GM23338 (cell line): ENCODE measurements at regions not wholly inside any gene's neighbourhood (a gene's known extent, or its start where the extent isn't known, plus 50 kb on each side); places are given as distances from the start of the nearest gene placed in this dataset.

ENCODE experiments used
- ATAC-seq: fragments of 200-7000 bp; cut with Tn5 transposase; 3 replicates; pipeline ENCODE4 v1.9.1; 2020
- DNase-seq: peaks from one replicate; pipeline ENCODE4 v3.0.0-alpha.2; 2015; ENCODE audit warnings: low spot score
- H2AFZ ChIP-seq: fragments of 200-600 bp; sonication (generic); 2 replicates; pipeline ENCODE4 v1.8.0; 2016; ENCODE audit warnings: antibody characterized with exemption, mild to moderate bottlenecking, moderate library complexity
- H3F3A ChIP-seq: fragments of 200-600 bp; sonication (generic); replicated peaks from 2 replicates; pipeline ENCODE4 v1.8.0; 2017; ENCODE audit warnings: antibody characterized with exemption, mixed run types, low read depth
- H3K27ac ChIP-seq: fragments of 200-600 bp; sonication (generic); 2 replicates; pipeline ENCODE4 v1.6.1; 2016; ENCODE audit warnings: low read depth
- H3K27me3 ChIP-seq: fragments of 200-600 bp; sonication (generic); 2 replicates; pipeline ENCODE4 v1.8.0; 2016; ENCODE audit warnings: mild to moderate bottlenecking, mixed run types, moderate library complexity; ENCODE audit not compliant: insufficient read depth
- H3K36me3 ChIP-seq: fragments of 200-600 bp; sonication (generic); 2 replicates; pipeline ENCODE4 v1.8.0; 2016; ENCODE audit warnings: mild to moderate bottlenecking; ENCODE audit not compliant: insufficient read depth
- H3K4me1 ChIP-seq: fragments of 200-600 bp; sonication (generic); 2 replicates; pipeline ENCODE4 v1.8.0; 2016; ENCODE audit warnings: mild to moderate bottlenecking, moderate library complexity; ENCODE audit not compliant: insufficient read depth
- H3K4me2 ChIP-seq: fragments of 200-600 bp; sonication (generic); 2 replicates; pipeline ENCODE4 v1.7.1; 2017; ENCODE audit warnings: mixed run types
- H3K4me3 ChIP-seq: fragments of 200-600 bp; sonication (generic); 2 replicates; pipeline ENCODE4 v1.6.1; 2016; ENCODE audit warnings: mixed run types
- H3K79me2 ChIP-seq: fragments of 200-600 bp; sonication (generic); replicated peaks from 2 replicates; pipeline ENCODE4 v1.8.0; 2017; ENCODE audit warnings: mild to moderate bottlenecking; ENCODE audit not compliant: insufficient read depth
- H3K9me2 ChIP-seq: fragments of 200-600 bp; sonication (generic); 2 replicates; pipeline ENCODE4 v1.8.0; 2017; ENCODE audit not compliant: insufficient read depth
- H4K20me1 ChIP-seq: fragments of 200-600 bp; sonication (generic); replicated peaks from 2 replicates; pipeline ENCODE4 v1.8.0; 2017; ENCODE audit warnings: mild to moderate bottlenecking; ENCODE audit not compliant: insufficient read depth
- H3K27ac Mint-ChIP-seq: 2 replicates; pipeline ENCODE4 v1.8.0; 2020; ENCODE audit warnings: inconsistent platforms, mild to moderate bottlenecking, moderate library complexity, mixed read lengths
- H3K27me3 Mint-ChIP-seq: 3 replicates; pipeline ENCODE4 v1.8.0; 2022; ENCODE audit warnings: low read depth, mild to moderate bottlenecking, moderate library complexity, mixed read lengths, inconsistent platforms; ENCODE audit not compliant: insufficient read depth, poor library complexity
- H3K36me3 Mint-ChIP-seq: 3 replicates; pipeline ENCODE4 v1.8.0; 2021; ENCODE audit warnings: low read depth, mild to moderate bottlenecking, inconsistent platforms, moderate library complexity, mixed read lengths
- H3K4me1 Mint-ChIP-seq: 3 replicates; pipeline ENCODE4 v1.8.0; 2020; ENCODE audit warnings: mild to moderate bottlenecking, inconsistent platforms, mixed read lengths
- H3K4me3 Mint-ChIP-seq: 3 replicates; pipeline ENCODE4 v1.8.0; 2021; ENCODE audit warnings: moderate library complexity, mild to moderate bottlenecking, inconsistent platforms, mixed read lengths
- H3K9me3 Mint-ChIP-seq: 3 replicates; pipeline ENCODE4 v1.8.0; 2020; ENCODE audit warnings: moderate library complexity, mild to moderate bottlenecking, inconsistent platforms, mixed read lengths
- CREB1 ChIP-seq: fragments of 250-450 bp; sonication (Bioruptor Pico); IDR thresholded peaks from 2 replicates; pipeline ENCODE4 v1.5.0; 2020; ENCODE audit warnings: low read depth, mild to moderate bottlenecking, moderate library complexity
- EZH2 ChIP-seq: fragments of 200-600 bp; sonication (generic); IDR thresholded peaks from one replicate; pipeline ENCODE4 v1.8.0; 2017; ENCODE audit warnings: antibody characterized with exemption, mild to moderate bottlenecking, low read depth; ENCODE audit not compliant: unreplicated experiment
- JUNB ChIP-seq: IDR thresholded peaks from one replicate; pipeline ENCODE4 v1.6.1; 2016; ENCODE audit warnings: antibody characterized with exemption; ENCODE audit not compliant: unreplicated experiment
- POLR2AphosphoS5 ChIP-seq: IDR thresholded peaks from 2 replicates; pipeline ENCODE4 v1.6.1; 2016; ENCODE audit warnings: antibody characterized with exemption, low read depth
- STAT1 ChIP-seq: IDR thresholded peaks from one replicate; pipeline ENCODE4 v1.6.1; 2016; ENCODE audit warnings: antibody characterized with exemption; ENCODE audit not compliant: unreplicated experiment
- ZNF331 ChIP-seq: fragments of 250-450 bp; sonication (Bioruptor Pico); IDR thresholded peaks from 2 replicates; pipeline ENCODE4 v1.5.0; 2020; ENCODE audit warnings: low read depth, mild to moderate bottlenecking, moderate library complexity
- ZNF462 ChIP-seq: fragments of 250-450 bp; sonication (Bioruptor Pico); IDR thresholded peaks from 2 replicates; pipeline ENCODE4 v1.5.0; 2020; ENCODE audit warnings: mild to moderate bottlenecking, moderate library complexity
- TF ChIP-seq, protein P1 (sequence below), 2 experiments: fragments of 200-600 bp in 1 of 2; sonication (generic) in 1 of 2; conservative IDR thresholded peaks; 2 replicates each; pipeline versions ENCODE4 v1.5.1 to v1.6.1; 2016 to 2017; ENCODE audit warnings: antibody characterized with exemption in 2 of 2, low read depth in 2 of 2, mild to moderate bottlenecking in 2 of 2, moderate library complexity in 1 of 2
- TF ChIP-seq, protein P2 (sequence below): IDR thresholded peaks from one replicate; pipeline ENCODE4 v1.6.1; 2018; ENCODE audit warnings: antibody characterized with exemption; ENCODE audit not compliant: unreplicated experiment

DNA sequence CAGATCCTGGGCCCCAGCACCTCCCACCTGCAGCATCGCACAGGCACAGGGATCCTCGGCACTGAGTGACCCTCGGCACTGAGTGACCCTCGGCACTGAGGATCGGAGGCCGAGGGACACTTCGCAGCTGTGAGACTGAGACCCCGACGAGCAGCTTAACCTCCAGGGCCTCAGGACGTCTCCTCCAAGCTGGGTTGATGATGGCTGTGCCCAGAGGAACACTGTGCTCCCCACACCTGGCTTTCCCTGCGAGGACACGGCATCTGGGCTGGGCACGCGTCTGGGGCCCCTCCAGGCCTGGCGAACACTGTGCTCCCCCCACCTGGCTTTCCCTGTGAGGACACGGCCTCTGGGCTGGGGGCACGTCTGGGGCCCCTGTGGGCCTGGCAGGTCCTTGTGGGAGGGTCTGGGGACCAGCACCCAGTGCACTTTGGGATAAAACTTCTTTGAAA is 158.3 kb upstream of the PPP2R2D start (continued):
- TF ChIP-seq, protein P1, sequence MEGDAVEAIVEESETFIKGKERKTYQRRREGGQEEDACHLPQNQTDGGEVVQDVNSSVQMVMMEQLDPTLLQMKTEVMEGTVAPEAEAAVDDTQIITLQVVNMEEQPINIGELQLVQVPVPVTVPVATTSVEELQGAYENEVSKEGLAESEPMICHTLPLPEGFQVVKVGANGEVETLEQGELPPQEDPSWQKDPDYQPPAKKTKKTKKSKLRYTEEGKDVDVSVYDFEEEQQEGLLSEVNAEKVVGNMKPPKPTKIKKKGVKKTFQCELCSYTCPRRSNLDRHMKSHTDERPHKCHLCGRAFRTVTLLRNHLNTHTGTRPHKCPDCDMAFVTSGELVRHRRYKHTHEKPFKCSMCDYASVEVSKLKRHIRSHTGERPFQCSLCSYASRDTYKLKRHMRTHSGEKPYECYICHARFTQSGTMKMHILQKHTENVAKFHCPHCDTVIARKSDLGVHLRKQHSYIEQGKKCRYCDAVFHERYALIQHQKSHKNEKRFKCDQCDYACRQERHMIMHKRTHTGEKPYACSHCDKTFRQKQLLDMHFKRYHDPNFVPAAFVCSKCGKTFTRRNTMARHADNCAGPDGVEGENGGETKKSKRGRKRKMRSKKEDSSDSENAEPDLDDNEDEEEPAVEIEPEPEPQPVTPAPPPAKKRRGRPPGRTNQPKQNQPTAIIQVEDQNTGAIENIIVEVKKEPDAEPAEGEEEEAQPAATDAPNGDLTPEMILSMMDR (conservative IDR thresholded peaks at IDR 0.05; ENCODE audit: low read depth in 2 of 2) = no peak
- TF ChIP-seq, protein P2, sequence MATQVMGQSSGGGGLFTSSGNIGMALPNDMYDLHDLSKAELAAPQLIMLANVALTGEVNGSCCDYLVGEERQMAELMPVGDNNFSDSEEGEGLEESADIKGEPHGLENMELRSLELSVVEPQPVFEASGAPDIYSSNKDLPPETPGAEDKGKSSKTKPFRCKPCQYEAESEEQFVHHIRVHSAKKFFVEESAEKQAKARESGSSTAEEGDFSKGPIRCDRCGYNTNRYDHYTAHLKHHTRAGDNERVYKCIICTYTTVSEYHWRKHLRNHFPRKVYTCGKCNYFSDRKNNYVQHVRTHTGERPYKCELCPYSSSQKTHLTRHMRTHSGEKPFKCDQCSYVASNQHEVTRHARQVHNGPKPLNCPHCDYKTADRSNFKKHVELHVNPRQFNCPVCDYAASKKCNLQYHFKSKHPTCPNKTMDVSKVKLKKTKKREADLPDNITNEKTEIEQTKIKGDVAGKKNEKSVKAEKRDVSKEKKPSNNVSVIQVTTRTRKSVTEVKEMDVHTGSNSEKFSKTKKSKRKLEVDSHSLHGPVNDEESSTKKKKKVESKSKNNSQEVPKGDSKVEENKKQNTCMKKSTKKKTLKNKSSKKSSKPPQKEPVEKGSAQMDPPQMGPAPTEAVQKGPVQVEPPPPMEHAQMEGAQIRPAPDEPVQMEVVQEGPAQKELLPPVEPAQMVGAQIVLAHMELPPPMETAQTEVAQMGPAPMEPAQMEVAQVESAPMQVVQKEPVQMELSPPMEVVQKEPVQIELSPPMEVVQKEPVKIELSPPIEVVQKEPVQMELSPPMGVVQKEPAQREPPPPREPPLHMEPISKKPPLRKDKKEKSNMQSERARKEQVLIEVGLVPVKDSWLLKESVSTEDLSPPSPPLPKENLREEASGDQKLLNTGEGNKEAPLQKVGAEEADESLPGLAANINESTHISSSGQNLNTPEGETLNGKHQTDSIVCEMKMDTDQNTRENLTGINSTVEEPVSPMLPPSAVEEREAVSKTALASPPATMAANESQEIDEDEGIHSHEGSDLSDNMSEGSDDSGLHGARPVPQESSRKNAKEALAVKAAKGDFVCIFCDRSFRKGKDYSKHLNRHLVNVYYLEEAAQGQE = no peak
- TF ChIP-seq STAT1 = no peak

DNA sequence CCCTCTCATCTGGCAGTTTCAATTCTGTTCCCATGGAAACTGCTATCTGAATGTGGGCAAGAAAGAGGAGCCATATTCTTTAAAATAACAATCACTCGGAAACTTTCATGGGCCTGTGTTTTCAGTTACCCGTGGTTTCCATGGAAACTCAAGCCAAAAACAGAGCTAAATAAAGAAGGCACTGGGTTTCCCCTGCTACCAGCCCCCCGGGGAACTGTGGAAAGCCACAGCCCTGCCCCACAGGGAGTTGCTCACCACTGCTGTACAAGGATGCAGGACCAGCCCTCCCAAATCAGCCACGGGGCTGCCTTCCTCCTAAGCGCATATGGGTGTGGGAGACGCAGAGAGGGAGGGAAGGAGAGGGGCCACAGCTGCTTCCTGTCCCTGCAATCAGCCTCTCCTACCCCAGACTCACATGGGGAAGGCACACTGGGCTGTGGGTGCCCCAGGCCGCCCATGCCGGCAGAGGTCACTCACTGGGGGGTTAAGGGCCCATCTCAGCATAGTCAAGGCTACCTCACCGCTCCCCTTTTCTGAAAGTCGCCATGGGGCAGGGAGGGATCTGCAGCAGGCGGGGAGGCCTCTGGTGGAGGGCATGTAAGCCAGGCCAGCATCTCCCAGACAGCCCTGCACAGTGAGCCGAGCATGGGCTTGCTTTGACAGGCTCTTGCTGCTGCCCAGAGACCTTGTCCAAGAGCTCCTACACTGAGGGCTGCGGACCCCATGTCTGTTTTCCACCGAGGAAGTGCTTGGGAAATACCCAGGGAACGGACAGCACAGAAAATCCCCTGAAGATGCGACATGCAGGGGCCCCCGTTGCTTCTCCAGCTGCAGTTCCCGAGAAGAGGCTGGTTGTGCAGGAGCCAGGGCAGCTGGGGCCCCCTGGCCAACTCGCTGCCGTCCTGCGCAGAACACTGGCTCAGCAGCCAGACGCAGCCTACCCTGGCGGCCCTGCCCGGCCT is 157.3 kb upstream of the PPP2R2D start:
- H4K20me1 ChIP-seq = no peaks in the 10 kb centered on the region
- no peak overlapping the region for H3K27ac ChIP-seq
- H2AFZ ChIP-seq = peak overlapping the region; percentile 97
- ATAC-seq (peak; percentile 65), DNase-seq (peak; percentile 57)
- H3K9me2 ChIP-seq = no peaks in the 10 kb centered on the region
- Mint-ChIP-seq H3K9me3 (no peaks in the 10 kb centered on the region), H3K27me3 (peaks cover 2% of the 10 kb centered on the region), H3K36me3 (no peaks in the 10 kb centered on the region; the same call in 2 of the 3 replicates), H3K27ac (no peak overlapping the region), H3K4me1 (peaks cover 21% of the 10 kb centered on the region), H3K4me3 (no peak overlapping the region)
- H3F3A ChIP-seq = no peaks in the 10 kb centered on the region
- no peaks in the 10 kb centered on the region for H3K4me1 ChIP-seq
- H3K4me2 ChIP-seq = no peak overlapping the region; the same call in 1 of the 2 replicates
- no peaks in the 10 kb centered on the region for H3K79me2 ChIP-seq
- no peak overlapping the region for H3K4me3 ChIP-seq
- no peaks in the 10 kb centered on the region for H3K27me3 ChIP-seq
- no peaks in the 10 kb centered on the region for H3K36me3 ChIP-seq
- TF ChIP-seq ZNF462 (CRISPR knock-in tag) = no peak
- no peak for TF ChIP-seq CREB1
- no peak for TF ChIP-seq POLR2AphosphoS5
- TF ChIP-seq, protein P1 (conservative IDR thresholded peaks at IDR 0.05; ENCODE audit: low read depth in 2 of 2) = no peak
- TF ChIP-seq EZH2 = no peak
- no peak for TF ChIP-seq JUNB
- no peak for TF ChIP-seq STAT1
- TF ChIP-seq ZNF331 (CRISPR knock-in tag) = no peak
